Caco-2 (cell line): ENCODE measurements at regions not wholly inside any gene's neighbourhood (a gene's known extent, or its start where the extent isn't known, plus 50 kb on each side); places are given as distances from the start of the nearest gene placed in this dataset.

ENCODE experiments used
- BruUV-seq: library from RNA; stranded (reverse); fragments of 400-500 nt; replicated peaks from 2 replicates; lab custom pipeline; 2021; lab: Mats Ljungman, UMichigan
- CTCF ChIA-PET: fragments of 300-600 bp; sonication (Branson Sonifier 250); formaldehyde crosslinking; loops from one replicate; lab custom pipeline; 2022; ENCODE audit warnings: antibody characterized with exemption; lab: Charles Lee
- POLR2A ChIA-PET: fragments of 300-600 bp; sonication (Branson Sonifier 250); formaldehyde crosslinking; loops from one replicate; lab custom pipeline; 2022; ENCODE audit warnings: antibody characterized with exemption; lab: Charles Lee
- DNase-seq, 2 experiments: peaks; one replicate each; pipeline versions ENCODE4 v3.0.0 to v3.0.0-alpha.2; 2020 to 2022
- H3K27me3 ChIP-seq: replicated peaks from 2 replicates; pipeline ENCODE4 v1.6.0; 2011; ENCODE audit warnings: low read length; ENCODE audit not compliant: control insufficient read depth, insufficient read depth
- H3K36me3 ChIP-seq: 2 replicates; pipeline ENCODE4 v1.5.1; 2011; ENCODE audit warnings: low read length; ENCODE audit not compliant: control insufficient read depth, insufficient read depth
- H3K4me1 ChIP-seq: fragments of 250-450 bp; sonication (Bioruptor Pico); 2 replicates; pipeline ENCODE4 v1.5.1; 2020; ENCODE audit warnings: mild to moderate bottlenecking
- H3K4me3 ChIP-seq: 2 replicates; pipeline ENCODE4 v1.5.1; 2011; ENCODE audit warnings: low read depth, mild to moderate bottlenecking, control low read depth, low read length
- H3K9me3 ChIP-seq: fragments of 250-450 bp; sonication (Bioruptor Pico); 2 replicates; pipeline ENCODE4 v1.5.1; 2020; ENCODE audit warnings: mild to moderate bottlenecking, moderate library complexity
- H3K27ac Mint-ChIP-seq: one replicate; pipeline ENCODE4 v1.8.0; 2022; ENCODE audit warnings: mixed read lengths; ENCODE audit not compliant: unreplicated experiment
- H3K27me3 Mint-ChIP-seq: one replicate; pipeline ENCODE4 v1.8.0; 2022; ENCODE audit warnings: mixed read lengths; ENCODE audit not compliant: insufficient read depth, unreplicated experiment
- H3K36me3 Mint-ChIP-seq: one replicate; pipeline ENCODE4 v1.8.0; 2022; ENCODE audit warnings: mild to moderate bottlenecking, mixed read lengths; ENCODE audit not compliant: insufficient read depth, unreplicated experiment
- H3K4me1 Mint-ChIP-seq: one replicate; pipeline ENCODE4 v1.8.0; 2022; ENCODE audit warnings: low read depth, mixed read lengths; ENCODE audit not compliant: unreplicated experiment
- H3K4me3 Mint-ChIP-seq: one replicate; pipeline ENCODE4 v1.8.0; 2022; ENCODE audit warnings: mild to moderate bottlenecking, moderate library complexity, mixed read lengths; ENCODE audit not compliant: unreplicated experiment
- H3K9me3 Mint-ChIP-seq: one replicate; pipeline ENCODE4 v1.8.0; 2022; ENCODE audit warnings: mixed read lengths; ENCODE audit not compliant: unreplicated experiment
- CTCF ChIP-seq, 2 experiments: fragments of 200-600 bp in 1 of 2; IDR thresholded peaks; 1 replicate in 1 of 2; 2 replicates in 1 of 2; pipeline versions ENCODE4 v1.5.1 to v1.8.0; 2011 to 2022; ENCODE audit warnings: antibody characterized with exemption in 1 of 2, control low read depth in 1 of 2, inconsistent platforms in 1 of 2, low read depth in 1 of 2, low read length in 1 of 2, mild to moderate bottlenecking in 1 of 2, moderate library complexity in 1 of 2; ENCODE audit not compliant: insufficient read depth in 1 of 2, severe bottlenecking in 1 of 2, unreplicated experiment in 1 of 2
- intact Hi-C: fragments of 100-400 bp; cut with micrococcal nuclease; formaldehyde crosslinking; loops from one replicate; pipeline ENCODE4 v1.10.0; 2022; ENCODE audit not compliant: unreplicated experiment

- H3K27me3 Mint-ChIP-seq, result no peaks in the 10 kb centered on the region
- Histone ChIP-seq H3K4me1 (no peaks in the 10 kb centered on the region), H3K9me3 (no peaks in the 10 kb centered on the region), H3K27me3 (no peaks in the 10 kb centered on the region), H3K4me3 (no peak overlapping the region), H3K36me3 (no peaks in the 10 kb centered on the region)
- intact Hi-C loops, result no loop called here
- CTCF ChIA-PET, result no interaction called here
- no TSS peak for BruUV-seq
- TF ChIP-seq CTCF (IDR thresholded peaks at IDR 0.05; ENCODE audit: insufficient read depth in 1 of 2, low read depth in 1 of 2, low read length in 1 of 2, severe bottlenecking in 1 of 2, unreplicated experiment in 1 of 2), result no peak
- no peak overlapping the region for H3K27ac Mint-ChIP-seq
- no peaks in the 10 kb centered on the region for H3K4me1 Mint-ChIP-seq
- DNase-seq, result no peak
- POLR2A ChIA-PET, result no interaction called here
- H3K4me3 Mint-ChIP-seq, result no peak overlapping the region
- H3K9me3 Mint-ChIP-seq, result no peaks in the 10 kb centered on the region
- no peaks in the 10 kb centered on the region for H3K36me3 Mint-ChIP-seq
These were observed 296.5 kb downstream of the NOL4 start for GRCh38 chr18:33928231-33928630.

GRCh38 chr18:33924576-33924975, 300.1 kb downstream of the NOL4 start:
- intact Hi-C loops, result no loop called here
- no TSS peak for BruUV-seq
- no peaks in the 10 kb centered on the region for H3K36me3 ChIP-seq
- DNase-seq, result no peak
- Mint-ChIP-seq H3K27ac (no peak overlapping the region), H3K36me3 (no peaks in the 10 kb centered on the region), H3K27me3 (no peaks in the 10 kb centered on the region), H3K4me3 (no peak overlapping the region), H3K4me1 (no peaks in the 10 kb centered on the region), H3K9me3 (no peaks in the 10 kb centered on the region)
- H3K27me3 ChIP-seq, result no peaks in the 10 kb centered on the region
- no peaks in the 10 kb centered on the region for H3K9me3 ChIP-seq
- CTCF ChIA-PET, result no interaction called here
- no peak overlapping the region for H3K4me3 ChIP-seq
- no peaks in the 10 kb centered on the region for H3K4me1 ChIP-seq
- no peak for TF ChIP-seq CTCF (IDR thresholded peaks at IDR 0.05; ENCODE audit: insufficient read depth in 1 of 2, low read depth in 1 of 2, low read length in 1 of 2, severe bottlenecking in 1 of 2, unreplicated experiment in 1 of 2)
- POLR2A ChIA-PET, result no interaction called here

GRCh38 chr18:33923980-33924379, 300.7 kb downstream of the NOL4 start:
- H3K27me3 ChIP-seq, result no peaks in the 10 kb centered on the region
- no TSS peak for BruUV-seq
- ChIA-PET CTCF (no interaction called here), POLR2A (no interaction called here)
- H3K9me3 ChIP-seq, result no peaks in the 10 kb centered on the region
- H3K36me3 Mint-ChIP-seq, result no peaks in the 10 kb centered on the region
- no peaks in the 10 kb centered on the region for H3K4me1 ChIP-seq
- intact Hi-C loops, result no loop called here
- H3K4me3 ChIP-seq, result no peak overlapping the region
- no peaks in the 10 kb centered on the region for H3K9me3 Mint-ChIP-seq
- no peaks in the 10 kb centered on the region for H3K27me3 Mint-ChIP-seq
- DNase-seq, result no peak
- no peak overlapping the region for H3K27ac Mint-ChIP-seq
- H3K36me3 ChIP-seq, result no peaks in the 10 kb centered on the region
- TF ChIP-seq CTCF (IDR thresholded peaks at IDR 0.05; ENCODE audit: insufficient read depth in 1 of 2, low read depth in 1 of 2, low read length in 1 of 2, severe bottlenecking in 1 of 2, unreplicated experiment in 1 of 2), result no peak
- H3K4me1 Mint-ChIP-seq, result no peaks in the 10 kb centered on the region
- H3K4me3 Mint-ChIP-seq, result no peak overlapping the region
